OCI-LY1 (cell line): ENCODE measurements at regions not wholly inside any gene's neighbourhood (a gene's known extent, or its start where the extent isn't known, plus 50 kb on each side); places are given as distances from the start of the nearest gene placed in this dataset.
"Not testable (repeated sequence)": the region's sequence is repeated elsewhere in the genome, so short reads cannot be mapped to it uniquely, and the experiment has no call there.

Experiments
- EZH2 ChIP-seq: fragments of 200-600 bp; sonication (generic), shearing (Covaris generic); IDR thresholded peaks from 2 replicates; pipeline ENCODE4 v1.8.0; 2017; ENCODE audit warnings: borderline replicate concordance, mixed run types, mild to moderate bottlenecking, antibody characterized with exemption, low read length, moderate library complexity, mixed read lengths
- TF ChIP-seq, protein P1 (sequence below): fragments of 200-600 bp; sonication (generic), shearing (Covaris generic); IDR thresholded peaks from 2 replicates; pipeline ENCODE4 v1.5.1; 2017; ENCODE audit warnings: mild to moderate bottlenecking, antibody characterized with exemption, low read length, moderate library complexity, mixed read lengths

DNA sequence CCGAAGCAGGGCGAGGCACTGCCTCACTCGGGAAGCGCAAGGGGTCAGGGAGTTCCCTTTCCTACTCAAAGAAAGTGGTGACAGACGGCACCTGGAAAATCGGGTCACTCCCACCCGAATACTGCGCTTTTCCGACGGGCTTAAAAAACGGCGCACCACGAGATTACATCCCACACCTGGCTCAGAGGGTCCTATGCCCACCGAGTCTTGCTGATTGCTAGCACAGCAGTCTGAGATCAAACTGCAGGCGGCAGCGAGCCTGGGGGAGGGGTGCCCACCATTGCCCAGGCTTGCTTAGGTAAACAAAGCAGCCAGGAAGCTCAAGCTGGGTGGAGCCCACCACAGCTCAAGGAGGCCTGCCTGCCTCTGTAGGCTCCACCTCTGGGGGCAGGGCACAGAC is 549.4 kb downstream of the KIF20B start:
- TF ChIP-seq, protein P1, sequence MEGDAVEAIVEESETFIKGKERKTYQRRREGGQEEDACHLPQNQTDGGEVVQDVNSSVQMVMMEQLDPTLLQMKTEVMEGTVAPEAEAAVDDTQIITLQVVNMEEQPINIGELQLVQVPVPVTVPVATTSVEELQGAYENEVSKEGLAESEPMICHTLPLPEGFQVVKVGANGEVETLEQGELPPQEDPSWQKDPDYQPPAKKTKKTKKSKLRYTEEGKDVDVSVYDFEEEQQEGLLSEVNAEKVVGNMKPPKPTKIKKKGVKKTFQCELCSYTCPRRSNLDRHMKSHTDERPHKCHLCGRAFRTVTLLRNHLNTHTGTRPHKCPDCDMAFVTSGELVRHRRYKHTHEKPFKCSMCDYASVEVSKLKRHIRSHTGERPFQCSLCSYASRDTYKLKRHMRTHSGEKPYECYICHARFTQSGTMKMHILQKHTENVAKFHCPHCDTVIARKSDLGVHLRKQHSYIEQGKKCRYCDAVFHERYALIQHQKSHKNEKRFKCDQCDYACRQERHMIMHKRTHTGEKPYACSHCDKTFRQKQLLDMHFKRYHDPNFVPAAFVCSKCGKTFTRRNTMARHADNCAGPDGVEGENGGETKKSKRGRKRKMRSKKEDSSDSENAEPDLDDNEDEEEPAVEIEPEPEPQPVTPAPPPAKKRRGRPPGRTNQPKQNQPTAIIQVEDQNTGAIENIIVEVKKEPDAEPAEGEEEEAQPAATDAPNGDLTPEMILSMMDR = not testable (repeated sequence)
- TF ChIP-seq EZH2 = not testable (repeated sequence)
